ENCODE measurements at regions not wholly inside any gene's neighbourhood (a gene's known extent, or its start where the extent isn't known, plus 50 kb on each side); places are given as distances from the start of the nearest gene placed in this dataset.
"Not testable (repeated sequence)": the region's sequence is repeated elsewhere in the genome, so short reads cannot be mapped to it uniquely, and the experiment has no call there.

DNA sequence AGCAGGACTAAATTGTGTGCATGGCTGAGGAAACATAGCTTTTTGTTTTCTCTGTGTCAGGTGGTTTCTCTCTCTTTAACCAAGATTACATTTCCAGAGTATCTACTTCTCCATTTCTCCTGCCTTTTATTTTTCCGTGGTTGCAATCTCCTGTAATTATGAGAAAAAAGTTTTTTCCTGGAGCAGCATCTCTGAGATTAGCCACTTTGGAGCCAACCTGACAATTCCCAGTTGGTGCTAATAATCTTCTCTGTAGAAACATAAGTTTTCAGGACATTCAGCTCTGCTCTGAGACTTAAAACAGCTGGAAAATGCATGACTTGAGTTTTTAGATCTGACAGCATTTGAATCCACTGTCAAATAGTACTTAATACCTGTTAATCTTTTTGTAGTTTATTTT, 67.1 kb upstream of the GAS1 start:
- H3K4me3 Mint-ChIP-seq (ENCODE audit: unreplicated experiment): no peak overlapping the region
- DNase-seq (ENCODE audit: low spot score): no peak
- TF ChIP-seq, protein P1, sequence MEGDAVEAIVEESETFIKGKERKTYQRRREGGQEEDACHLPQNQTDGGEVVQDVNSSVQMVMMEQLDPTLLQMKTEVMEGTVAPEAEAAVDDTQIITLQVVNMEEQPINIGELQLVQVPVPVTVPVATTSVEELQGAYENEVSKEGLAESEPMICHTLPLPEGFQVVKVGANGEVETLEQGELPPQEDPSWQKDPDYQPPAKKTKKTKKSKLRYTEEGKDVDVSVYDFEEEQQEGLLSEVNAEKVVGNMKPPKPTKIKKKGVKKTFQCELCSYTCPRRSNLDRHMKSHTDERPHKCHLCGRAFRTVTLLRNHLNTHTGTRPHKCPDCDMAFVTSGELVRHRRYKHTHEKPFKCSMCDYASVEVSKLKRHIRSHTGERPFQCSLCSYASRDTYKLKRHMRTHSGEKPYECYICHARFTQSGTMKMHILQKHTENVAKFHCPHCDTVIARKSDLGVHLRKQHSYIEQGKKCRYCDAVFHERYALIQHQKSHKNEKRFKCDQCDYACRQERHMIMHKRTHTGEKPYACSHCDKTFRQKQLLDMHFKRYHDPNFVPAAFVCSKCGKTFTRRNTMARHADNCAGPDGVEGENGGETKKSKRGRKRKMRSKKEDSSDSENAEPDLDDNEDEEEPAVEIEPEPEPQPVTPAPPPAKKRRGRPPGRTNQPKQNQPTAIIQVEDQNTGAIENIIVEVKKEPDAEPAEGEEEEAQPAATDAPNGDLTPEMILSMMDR (IDR thresholded peaks at IDR 0.05; ENCODE audit: unreplicated experiment): no peak
- H3K27ac Mint-ChIP-seq (ENCODE audit: unreplicated experiment): no peak overlapping the region
- no peaks in the 10 kb centered on the region for H3K36me3 Mint-ChIP-seq (ENCODE audit: low read depth, unreplicated experiment)
- no peaks in the 10 kb centered on the region for H3K4me1 Mint-ChIP-seq (ENCODE audit: unreplicated experiment)
- no peaks in the 10 kb centered on the region for H3K9me3 Mint-ChIP-seq (ENCODE audit: unreplicated experiment)
- H3K27me3 Mint-ChIP-seq (ENCODE audit: unreplicated experiment): peaks cover 4% of the 10 kb centered on the region

GRCh38 chr9:87016681-87017080, 69.4 kb upstream of the GAS1 start:
- TF ChIP-seq, protein P1 (IDR thresholded peaks at IDR 0.05; ENCODE audit: unreplicated experiment): no peak
- Mint-ChIP-seq H3K4me1 (ENCODE audit: unreplicated experiment) (no peaks in the 10 kb centered on the region), H3K36me3 (ENCODE audit: low read depth, unreplicated experiment) (no peaks in the 10 kb centered on the region)

GRCh38 chr9:87020169-87020950, 73.1 kb upstream of the GAS1 start:
- Mint-ChIP-seq H3K27me3 (ENCODE audit: unreplicated experiment) (peaks cover 4% of the 10 kb centered on the region), H3K4me1 (ENCODE audit: unreplicated experiment) (no peaks in the 10 kb centered on the region), H3K4me3 (ENCODE audit: unreplicated experiment) (no peak overlapping the region), H3K36me3 (ENCODE audit: low read depth, unreplicated experiment) (no peaks in the 10 kb centered on the region), H3K9me3 (ENCODE audit: unreplicated experiment) (no peaks in the 10 kb centered on the region), H3K27ac (ENCODE audit: unreplicated experiment) (no peak overlapping the region)
- TF ChIP-seq, protein P1 (IDR thresholded peaks at IDR 0.05; ENCODE audit: unreplicated experiment): no peak
- no peak for DNase-seq (ENCODE audit: low spot score)

More at GRCh38 chr9:87016681-87017080, 69.4 kb upstream of the GAS1 start:
- Mint-ChIP-seq H3K27ac (ENCODE audit: unreplicated experiment) (no peak overlapping the region), H3K27me3 (ENCODE audit: unreplicated experiment) (peaks cover 4% of the 10 kb centered on the region), H3K9me3 (ENCODE audit: unreplicated experiment) (no peaks in the 10 kb centered on the region), H3K4me3 (ENCODE audit: unreplicated experiment) (no peak overlapping the region)
- DNase-seq (ENCODE audit: low spot score): no peak

GRCh38 chr9:87022178-87022577, 74.9 kb upstream of the GAS1 start:
- Mint-ChIP-seq H3K9me3 (ENCODE audit: unreplicated experiment) (no peaks in the 10 kb centered on the region), H3K27ac (ENCODE audit: unreplicated experiment) (no peak overlapping the region), H3K36me3 (ENCODE audit: low read depth, unreplicated experiment) (no peaks in the 10 kb centered on the region), H3K27me3 (ENCODE audit: unreplicated experiment) (peaks cover 2% of the 10 kb centered on the region), H3K4me3 (ENCODE audit: unreplicated experiment) (no peak overlapping the region), H3K4me1 (ENCODE audit: unreplicated experiment) (no peaks in the 10 kb centered on the region)
- DNase-seq (ENCODE audit: low spot score): no peak
- TF ChIP-seq, protein P1 (IDR thresholded peaks at IDR 0.05; ENCODE audit: unreplicated experiment): no peak

- Mint-ChIP-seq H3K36me3 (ENCODE audit: low read depth, unreplicated experiment) (no peaks in the 10 kb centered on the region), H3K4me1 (ENCODE audit: unreplicated experiment) (peaks cover 3% of the 10 kb centered on the region), H3K9me3 (ENCODE audit: unreplicated experiment) (no peaks in the 10 kb centered on the region), H3K27ac (ENCODE audit: unreplicated experiment) (no peak overlapping the region), H3K27me3 (ENCODE audit: unreplicated experiment) (no peaks in the 10 kb centered on the region), H3K4me3 (ENCODE audit: unreplicated experiment) (no peak overlapping the region)
- no peak for DNase-seq (ENCODE audit: low spot score)
- TF ChIP-seq, protein P1 (IDR thresholded peaks at IDR 0.05; ENCODE audit: unreplicated experiment): no peak
These were observed 78.9 kb upstream of the GAS1 start for GRCh38 chr9:87026204-87026603.

- DNase-seq (ENCODE audit: low spot score); H3K27ac Mint-ChIP-seq (ENCODE audit: unreplicated experiment); H3K9me3 Mint-ChIP-seq (ENCODE audit: unreplicated experiment); H3K27me3 Mint-ChIP-seq (ENCODE audit: unreplicated experiment); H3K4me3 Mint-ChIP-seq (ENCODE audit: unreplicated experiment); H3K36me3 Mint-ChIP-seq (ENCODE audit: low read depth, unreplicated experiment); H3K4me1 Mint-ChIP-seq (ENCODE audit: unreplicated experiment): not testable (repeated sequence)
These were observed 81.5 kb upstream of the GAS1 start for GRCh38 chr9:87028836-87029235.
